GM20000 (cell line): ENCODE measurements at regions not wholly inside any gene's neighbourhood (a gene's known extent, or its start where the extent isn't known, plus 50 kb on each side); places are given as distances from the start of the nearest gene placed in this dataset.

Experiments
- DNase-seq: peaks from one replicate; pipeline ENCODE4 v3.0.0; 2012; ENCODE audit warnings: low spot score
- CTCF ChIP-seq: IDR thresholded peaks from 2 replicates; pipeline ENCODE4 v1.5.1; 2012; ENCODE audit warnings: mild to moderate bottlenecking, control low read depth; ENCODE audit errors: extremely low read depth, missing control alignments

DNA sequence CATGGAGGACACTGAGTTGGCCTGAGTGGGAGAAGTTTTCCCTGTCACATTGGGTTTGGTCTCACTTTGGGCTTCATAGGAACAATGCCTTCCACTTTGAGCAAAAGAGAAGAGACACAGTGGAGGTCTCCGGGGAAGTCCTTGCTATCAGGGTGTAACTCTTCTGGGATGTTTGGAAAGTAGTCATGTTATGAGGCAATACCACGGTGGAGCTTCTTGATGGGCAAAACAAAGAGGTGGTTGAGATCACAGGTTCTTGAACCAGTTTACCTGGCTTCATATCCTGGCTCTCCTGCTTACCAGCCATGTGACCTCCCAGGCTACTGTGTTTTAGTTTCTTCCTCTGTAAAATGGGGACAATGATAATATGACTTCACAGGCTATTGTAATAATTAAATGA, 478.6 kb downstream of the SLC4A3 start:
- DNase-seq: no peak
- TF ChIP-seq CTCF: no peak

DNA sequence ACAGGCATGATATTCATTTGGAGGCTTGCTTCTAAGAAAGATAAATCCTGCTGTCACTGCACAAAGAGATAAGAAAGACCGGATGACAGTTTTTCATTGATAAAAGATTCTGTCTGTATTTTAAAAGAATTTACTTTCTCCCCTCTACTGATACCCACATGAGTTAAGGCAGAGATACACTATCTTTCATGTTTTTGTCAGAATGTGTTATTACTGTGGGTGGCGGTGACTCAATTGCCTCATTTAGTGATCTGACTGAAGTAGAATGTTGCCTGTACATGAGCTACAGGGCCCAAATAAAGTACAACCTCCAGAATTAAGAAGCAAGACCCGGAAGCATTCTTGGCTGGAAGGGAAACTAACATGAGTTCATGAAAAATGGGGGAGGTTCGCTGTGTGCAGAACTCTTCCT, 480.0 kb downstream of the SLC4A3 start:
- no peak for DNase-seq
- no peak for TF ChIP-seq CTCF

GRCh38 chr2:220114443-220114842, 487.0 kb downstream of the SLC4A3 start:
- DNase-seq: no peak
- TF ChIP-seq CTCF: no peak

- no peak for TF ChIP-seq CTCF
- DNase-seq: no peak
These were observed 489.6 kb downstream of the SLC4A3 start for GRCh38 chr2:220117025-220117424.

DNA sequence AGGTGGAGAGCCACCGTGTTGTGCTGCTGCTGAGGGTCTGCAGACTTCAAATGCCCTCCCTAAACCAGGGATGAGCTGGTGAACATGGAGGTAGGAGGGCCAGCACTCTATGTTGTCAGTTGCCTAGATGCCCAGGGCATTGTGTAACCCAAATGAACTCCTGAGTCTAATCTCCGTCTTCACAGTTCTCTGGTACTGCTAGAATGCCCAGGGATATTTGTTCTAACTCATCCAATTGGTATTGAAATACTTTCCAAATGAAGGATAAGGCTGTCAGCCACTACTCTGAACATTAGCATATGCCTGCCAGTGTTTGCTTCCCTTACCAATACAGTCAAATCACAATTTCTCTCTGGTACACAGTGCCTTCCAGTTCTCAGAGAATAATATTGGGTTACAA, 492.6 kb downstream of the SLC4A3 start:
- DNase-seq: no peak
- TF ChIP-seq CTCF: no peak

DNA sequence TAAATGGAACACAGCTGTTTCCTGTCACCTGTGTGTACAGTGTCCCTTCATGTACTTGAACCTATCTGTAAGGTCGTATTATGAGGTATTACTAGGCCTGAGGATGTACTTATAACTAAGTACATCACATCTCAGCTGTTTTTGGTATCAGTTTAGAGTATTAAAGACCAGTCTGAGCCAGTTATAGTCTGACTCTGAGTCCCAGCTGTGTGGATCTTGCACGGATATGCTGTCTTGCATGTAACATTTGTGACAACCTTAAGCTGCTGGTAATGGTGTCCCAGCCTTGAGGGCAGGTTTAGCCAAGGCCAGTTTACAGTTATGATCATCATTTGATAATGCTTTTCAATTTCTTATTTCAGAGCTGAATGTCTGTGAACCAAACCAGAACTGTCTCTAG, 496.3 kb downstream of the SLC4A3 start:
- DNase-seq: no peak
- no peak for TF ChIP-seq CTCF

GRCh38 chr2:220125551-220125950, 498.1 kb downstream of the SLC4A3 start:
- no peak for DNase-seq
- TF ChIP-seq CTCF: no peak
